Karpas-422 (cell line): ENCODE measurements at regions not wholly inside any gene's neighbourhood (a gene's known extent, or its start where the extent isn't known, plus 50 kb on each side); places are given as distances from the start of the nearest gene placed in this dataset.

Source experiments
- DNase-seq: peaks from one replicate; pipeline ENCODE4 v3.0.0-alpha.2; 2015
- H2AFZ ChIP-seq: fragments of 200-600 bp; sonication (generic); 2 replicates; pipeline ENCODE4 v1.6.1; 2014; ENCODE audit warnings: antibody characterized with exemption, low read length, mixed read lengths
- H3K27ac ChIP-seq: fragments of 200-600 bp; sonication (generic); 2 replicates; pipeline ENCODE4 v1.5.1; 2014; ENCODE audit warnings: mild to moderate bottlenecking, low read length, moderate library complexity
- H3K27me3 ChIP-seq: fragments of 200-600 bp; sonication (generic); 2 replicates; pipeline ENCODE4 v1.6.1; 2014; ENCODE audit warnings: low read length, mixed read lengths
- H3K36me3 ChIP-seq: fragments of 200-600 bp; sonication (generic); 2 replicates; pipeline ENCODE4 v1.6.1; 2014; ENCODE audit warnings: low read length, mixed read lengths; ENCODE audit not compliant: insufficient read depth
- H3K4me1 ChIP-seq: fragments of 200-600 bp; sonication (generic); 2 replicates; pipeline ENCODE4 v1.6.1; 2014; ENCODE audit warnings: mild to moderate bottlenecking, low read length, mixed read lengths
- H3K4me2 ChIP-seq: fragments of 200-600 bp; sonication (generic); 2 replicates; pipeline ENCODE4 v1.6.1; 2014; ENCODE audit warnings: low read length, low read depth, mild to moderate bottlenecking; ENCODE audit not compliant: poor library complexity, severe bottlenecking
- H3K4me3 ChIP-seq: fragments of 200-600 bp; sonication (generic); 2 replicates; pipeline ENCODE4 v1.5.1; 2014; ENCODE audit warnings: mild to moderate bottlenecking, antibody characterized with exemption, low read length, mixed read lengths
- H3K79me2 ChIP-seq: fragments of 200-600 bp; sonication (generic); 2 replicates; pipeline ENCODE4 v1.6.1; 2014; ENCODE audit warnings: mild to moderate bottlenecking, low read length, mixed read lengths
- H3K9ac ChIP-seq: fragments of 200-600 bp; sonication (generic); 2 replicates; pipeline ENCODE4 v1.6.0; 2014; ENCODE audit warnings: low read length
- H3K9me2 ChIP-seq: fragments of 200-600 bp; sonication (generic), shearing (Covaris generic); replicated peaks from 2 replicates; pipeline ENCODE4 v1.6.0; 2014; ENCODE audit warnings: mild to moderate bottlenecking, low read length, moderate library complexity; ENCODE audit not compliant: insufficient read depth
- H3K9me3 ChIP-seq: fragments of 300-700, 200-600 bp; sonication (generic); 2 replicates; pipeline ENCODE4 v1.6.1; 2014; ENCODE audit warnings: low read length, mixed read lengths
- H4K20me1 ChIP-seq: fragments of 200-600 bp; sonication (generic); 2 replicates; pipeline ENCODE4 v1.6.1; 2014; ENCODE audit warnings: mild to moderate bottlenecking, antibody characterized with exemption, low read length, low read depth; ENCODE audit not compliant: insufficient read depth

DNA sequence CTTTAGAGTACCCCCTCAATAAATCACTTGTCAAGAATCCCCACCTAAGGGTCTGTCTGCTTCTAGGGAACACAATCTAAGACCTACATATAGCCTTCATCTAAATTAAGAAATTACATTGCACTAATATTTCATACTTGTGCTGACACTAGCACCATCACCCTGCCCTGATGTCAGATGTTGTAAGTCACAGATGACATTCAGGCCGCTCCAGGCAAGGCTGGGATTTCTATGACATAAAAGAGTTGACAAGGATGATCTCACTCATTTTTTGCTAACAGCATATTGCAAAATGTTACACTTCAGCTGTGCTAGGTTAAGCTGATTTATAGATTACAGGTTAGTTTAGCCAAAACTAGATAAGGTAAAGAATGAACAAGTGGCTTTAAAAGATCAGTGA, 372.5 kb upstream of the GRIA1 start:
- Histone ChIP-seq H3K4me3 (no peak overlapping the region), H3K9ac (no peak overlapping the region), H3K9me2 (no peaks in the 10 kb centered on the region), H3K36me3 (no peaks in the 10 kb centered on the region), H3K4me1 (no peaks in the 10 kb centered on the region), H3K27ac (no peak overlapping the region), H2AFZ (no peak overlapping the region), H3K4me2 (no peak overlapping the region), H4K20me1 (no peaks in the 10 kb centered on the region), H3K79me2 (no peaks in the 10 kb centered on the region), H3K27me3 (no peaks in the 10 kb centered on the region), H3K9me3 (no peaks in the 10 kb centered on the region; the same call in 1 of the 2 replicates)
- no peak for DNase-seq

DNA sequence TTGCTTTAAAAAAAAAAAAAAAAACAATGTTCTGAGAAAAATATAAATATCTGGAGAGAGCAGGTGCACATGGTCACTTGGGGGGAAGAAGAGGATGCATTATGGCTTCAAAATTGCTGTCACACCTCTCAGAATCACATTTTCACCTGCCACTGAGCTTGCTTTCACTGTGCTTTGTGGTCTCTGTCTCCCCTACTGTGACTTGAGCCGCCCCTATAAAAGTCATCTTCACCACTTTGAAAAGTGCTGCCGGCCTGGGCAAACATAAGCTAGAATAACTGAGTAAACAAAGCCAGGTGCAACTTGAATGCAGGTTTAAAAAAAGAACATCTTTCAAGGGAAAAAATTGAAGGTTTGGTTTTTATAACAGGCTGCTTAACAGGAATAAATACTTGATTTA, 368.1 kb upstream of the GRIA1 start:
- no peak overlapping the region for H3K9ac ChIP-seq
- H3K27me3 ChIP-seq: no peaks in the 10 kb centered on the region
- H3K4me2 ChIP-seq: no peak overlapping the region
- no peaks in the 10 kb centered on the region for H3K79me2 ChIP-seq
- no peak overlapping the region for H2AFZ ChIP-seq
- no peaks in the 10 kb centered on the region for H3K9me3 ChIP-seq
- no peaks in the 10 kb centered on the region for H3K9me2 ChIP-seq
- H4K20me1 ChIP-seq: no peaks in the 10 kb centered on the region
- no peak overlapping the region for H3K27ac ChIP-seq
- H3K36me3 ChIP-seq: no peaks in the 10 kb centered on the region
- H3K4me3 ChIP-seq: no peak overlapping the region
- DNase-seq: no peak
- no peaks in the 10 kb centered on the region for H3K4me1 ChIP-seq

GRCh38 chr5:153130296-153130695, 360.2 kb upstream of the GRIA1 start:
- no peak overlapping the region for H3K4me2 ChIP-seq
- H2AFZ ChIP-seq: no peak overlapping the region
- DNase-seq: no peak
- H3K79me2 ChIP-seq: no peaks in the 10 kb centered on the region
- no peak overlapping the region for H3K9ac ChIP-seq
- no peaks in the 10 kb centered on the region for H3K36me3 ChIP-seq
- H3K27ac ChIP-seq: no peak overlapping the region
- no peaks in the 10 kb centered on the region for H3K9me2 ChIP-seq
- H4K20me1 ChIP-seq: no peaks in the 10 kb centered on the region
- no peaks in the 10 kb centered on the region for H3K9me3 ChIP-seq
- H3K27me3 ChIP-seq: no peaks in the 10 kb centered on the region
- H3K4me1 ChIP-seq: no peaks in the 10 kb centered on the region
- H3K4me3 ChIP-seq: no peak overlapping the region

GRCh38 chr5:153135411-153135810, 355.1 kb upstream of the GRIA1 start:
- Histone ChIP-seq H4K20me1 (no peaks in the 10 kb centered on the region), H3K4me3 (no peak overlapping the region), H3K4me2 (no peak overlapping the region), H3K9me3 (no peaks in the 10 kb centered on the region), H3K36me3 (no peaks in the 10 kb centered on the region), H3K79me2 (no peaks in the 10 kb centered on the region), H3K27ac (no peak overlapping the region), H3K4me1 (no peaks in the 10 kb centered on the region), H2AFZ (no peak overlapping the region), H3K9ac (no peak overlapping the region), H3K9me2 (no peaks in the 10 kb centered on the region), H3K27me3 (no peaks in the 10 kb centered on the region)
- no peak for DNase-seq

GRCh38 chr5:153136910-153137614, 353.4 kb upstream of the GRIA1 start:
- no peak for DNase-seq
- H3K4me2 ChIP-seq: no peak overlapping the region
- no peak overlapping the region for H3K4me3 ChIP-seq
- no peaks in the 10 kb centered on the region for H3K27me3 ChIP-seq
- no peaks in the 10 kb centered on the region for H3K9me3 ChIP-seq
- H3K9me2 ChIP-seq: no peaks in the 10 kb centered on the region
- no peaks in the 10 kb centered on the region for H3K4me1 ChIP-seq
- no peak overlapping the region for H3K27ac ChIP-seq
- no peaks in the 10 kb centered on the region for H4K20me1 ChIP-seq
- no peaks in the 10 kb centered on the region for H3K79me2 ChIP-seq
- H2AFZ ChIP-seq: no peak overlapping the region
- no peak overlapping the region for H3K9ac ChIP-seq
- no peaks in the 10 kb centered on the region for H3K36me3 ChIP-seq

- Histone ChIP-seq H3K9me2 (no peaks in the 10 kb centered on the region), H3K27me3 (no peaks in the 10 kb centered on the region), H3K9me3 (peaks cover 7% of the 10 kb centered on the region; the same call in 1 of the 2 replicates), H3K36me3 (no peaks in the 10 kb centered on the region), H3K27ac (no peak overlapping the region), H3K4me2 (no peak overlapping the region), H3K9ac (no peak overlapping the region), H4K20me1 (no peaks in the 10 kb centered on the region), H3K79me2 (no peaks in the 10 kb centered on the region), H3K4me3 (no peak overlapping the region), H3K4me1 (no peaks in the 10 kb centered on the region), H2AFZ (no peak overlapping the region)
- DNase-seq: peak; percentile 71
Measured at GRCh38 chr5:153147891-153148623, 342.4 kb upstream of the GRIA1 start.

GRCh38 chr5:153148624-153148976, 341.9 kb upstream of the GRIA1 start:
- Histone ChIP-seq H3K4me3 (no peak overlapping the region), H3K27me3 (no peaks in the 10 kb centered on the region), H3K36me3 (no peaks in the 10 kb centered on the region), H3K27ac (no peak overlapping the region), H3K4me1 (no peaks in the 10 kb centered on the region), H3K9me3 (peaks cover 5% of the 10 kb centered on the region; the same call in 1 of the 2 replicates), H3K9me2 (no peaks in the 10 kb centered on the region), H3K79me2 (no peaks in the 10 kb centered on the region), H3K4me2 (no peak overlapping the region), H4K20me1 (no peaks in the 10 kb centered on the region), H3K9ac (no peak overlapping the region), H2AFZ (no peak overlapping the region)
- no peak for DNase-seq

DNA sequence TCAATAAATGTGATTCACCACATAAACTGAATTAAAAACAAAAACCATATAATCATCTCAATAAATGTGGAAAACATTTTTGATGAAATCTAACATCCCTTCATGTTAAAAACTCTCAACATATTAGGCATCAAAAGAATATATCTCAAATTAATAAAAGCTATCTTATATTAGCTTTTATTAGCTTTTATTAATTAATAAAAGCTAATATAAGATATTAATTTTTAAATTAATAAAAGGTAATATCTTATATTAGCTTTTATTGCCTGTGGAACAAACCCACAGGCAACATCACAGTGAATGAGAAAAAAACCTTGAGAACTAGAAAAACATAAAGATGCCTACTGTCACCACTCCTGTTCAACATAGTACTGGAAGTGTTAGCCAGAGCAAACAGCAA, 338.9 kb upstream of the GRIA1 start:
- H3K9me2 ChIP-seq: no peaks in the 10 kb centered on the region
- no peak overlapping the region for H3K9ac ChIP-seq
- no peaks in the 10 kb centered on the region for H4K20me1 ChIP-seq
- H2AFZ ChIP-seq: no peak overlapping the region
- H3K79me2 ChIP-seq: no peaks in the 10 kb centered on the region
- DNase-seq: no peak
- no peaks in the 10 kb centered on the region for H3K36me3 ChIP-seq
- H3K4me3 ChIP-seq: no peak overlapping the region
- no peak overlapping the region for H3K4me2 ChIP-seq
- no peaks in the 10 kb centered on the region for H3K9me3 ChIP-seq
- no peak overlapping the region for H3K27ac ChIP-seq
- H3K27me3 ChIP-seq: no peaks in the 10 kb centered on the region
- no peaks in the 10 kb centered on the region for H3K4me1 ChIP-seq
